NCI-H146 treated with DMSO at 0.1 percent for 48 hours (cell line): ENCODE measurements at regions not wholly inside any gene's neighbourhood (a gene's known extent, or its start where the extent isn't known, plus 50 kb on each side); places are given as distances from the start of the nearest gene placed in this dataset.

Experiments
- DNase-seq: peaks from one replicate; lab custom pipeline; 2025; ENCODE audit not compliant: unreplicated experiment; lab: John Stamatoyannopoulos, UW

GRCh38 chr4:110953191-110953590 is 330.3 kb upstream of the PITX2 start:
- no peak for DNase-seq

- DNase-seq = no peak
Measured at GRCh38 chr4:110953898-110954297, 331.0 kb upstream of the PITX2 start.

GRCh38 chr4:110955748-110956147 is 332.9 kb upstream of the PITX2 start:
- DNase-seq = no peak

- DNase-seq = no peak
Measured at GRCh38 chr4:110959041-110959643, 336.3 kb upstream of the PITX2 start.

- no peak for DNase-seq
Measured at GRCh38 chr4:110961066-110961465, 338.2 kb upstream of the PITX2 start.

- DNase-seq = no peak
Measured at GRCh38 chr4:110962616-110963015, 339.7 kb upstream of the PITX2 start.

- no peak for DNase-seq
Measured at GRCh38 chr4:110963662-110964280, 340.9 kb upstream of the PITX2 start.

GRCh38 chr4:110967936-110968335 is 345.1 kb upstream of the PITX2 start:
- DNase-seq = no peak

GRCh38 chr4:110970642-110971041 is 347.8 kb upstream of the PITX2 start:
- no peak for DNase-seq

- no peak for DNase-seq
Measured at GRCh38 chr4:110975338-110975737, 352.5 kb upstream of the PITX2 start.

- DNase-seq = no peak
Measured at GRCh38 chr4:110977554-110977953, 354.7 kb upstream of the PITX2 start.

GRCh38 chr4:110978761-110979160 is 355.9 kb upstream of the PITX2 start:
- DNase-seq = no peak

GRCh38 chr4:110982486-110982885 is 359.6 kb upstream of the PITX2 start:
- no peak for DNase-seq

- DNase-seq = no peak
Measured at GRCh38 chr4:110988722-110989121, 365.8 kb upstream of the PITX2 start.

- DNase-seq = no peak
Measured at GRCh38 chr4:110989125-110989524, 366.2 kb upstream of the PITX2 start.

GRCh38 chr4:110994781-110995180 is 371.9 kb upstream of the PITX2 start:
- DNase-seq = no peak

- no peak for DNase-seq
Measured at GRCh38 chr4:110998320-110998719, 375.4 kb upstream of the PITX2 start.

GRCh38 chr4:111011458-111011857 is 388.6 kb upstream of the PITX2 start:
- no peak for DNase-seq

- DNase-seq = no peak
Measured at GRCh38 chr4:111013846-111014245, 391.0 kb upstream of the PITX2 start.

GRCh38 chr4:111014537-111014936 is 391.7 kb upstream of the PITX2 start:
- DNase-seq = no peak

GRCh38 chr4:111016416-111016815 is 393.5 kb upstream of the PITX2 start:
- DNase-seq = no peak

GRCh38 chr4:111018216-111018615 is 395.3 kb upstream of the PITX2 start:
- no peak for DNase-seq

GRCh38 chr4:111020476-111020875 is 397.6 kb upstream of the PITX2 start:
- no peak for DNase-seq
